B cell (primary cell): ENCODE measurements at regions not wholly inside any gene's neighbourhood (a gene's known extent, or its start where the extent isn't known, plus 50 kb on each side); places are given as distances from the start of the nearest gene placed in this dataset.

Experiments
- CTCF ChIP-seq: fragments of 200-600 bp; IDR thresholded peaks from one replicate; pipeline ENCODE4 v1.8.0; 2022; ENCODE audit warnings: antibody characterized with exemption, mild to moderate bottlenecking
- EZH2 ChIP-seq: IDR thresholded peaks from 2 replicates; pipeline ENCODE4 v1.6.1; 2012; ENCODE audit warnings: borderline replicate concordance, low read depth, mild to moderate bottlenecking, moderate library complexity, low read length; ENCODE audit not compliant: insufficient read depth, poor library complexity, severe bottlenecking

GRCh38 chr13:109974354-109974753, 188.0 kb upstream of the IRS2 start:
- TF ChIP-seq CTCF = no peak
- no peak for TF ChIP-seq EZH2
